HEK293T (cell line): ENCODE measurements at regions not wholly inside any gene's neighbourhood (a gene's known extent, or its start where the extent isn't known, plus 50 kb on each side); places are given as distances from the start of the nearest gene placed in this dataset.

Experiments
- ARNT ChIP-seq: fragments of 450-650 bp; IDR thresholded peaks from 2 replicates; pipeline ENCODE4 v1.6.1; 2017; ENCODE audit warnings: mild to moderate bottlenecking
- BHLHE40 ChIP-seq: fragments of 450-650 bp; IDR thresholded peaks from 2 replicates; pipeline ENCODE4 v1.6.1; 2016; ENCODE audit warnings: mild to moderate bottlenecking, moderate library complexity, borderline replicate concordance
- ELF4 ChIP-seq: fragments of 450-650 bp; IDR thresholded peaks from 2 replicates; pipeline ENCODE4 v1.6.1; 2017; ENCODE audit warnings: antibody characterized with exemption
- FOXA1 ChIP-seq: fragments of 450-650 bp; IDR thresholded peaks from 2 replicates; pipeline ENCODE4 v1.6.1; 2016; ENCODE audit warnings: mild to moderate bottlenecking
- FOXK2 ChIP-seq: fragments of 450-650 bp; IDR thresholded peaks from 2 replicates; pipeline ENCODE4 v1.6.1; 2016; ENCODE audit warnings: mild to moderate bottlenecking
- FOXM1 ChIP-seq: fragments of 450-650 bp; IDR thresholded peaks from 2 replicates; pipeline ENCODE4 v1.6.1; 2017; ENCODE audit warnings: mild to moderate bottlenecking, borderline replicate concordance
- NFRKB ChIP-seq: fragments of 450-650 bp; IDR thresholded peaks from 2 replicates; pipeline ENCODE4 v1.6.1; 2016; ENCODE audit warnings: mild to moderate bottlenecking, moderate library complexity
- SP1 ChIP-seq: fragments of 450-650 bp; IDR thresholded peaks from 2 replicates; pipeline ENCODE4 v1.6.1; 2017
- TARDBP ChIP-seq: fragments of 450-650 bp; IDR thresholded peaks from 2 replicates; pipeline ENCODE4 v1.6.1; 2016
- ZNF384 ChIP-seq: fragments of 450-650 bp; IDR thresholded peaks from 2 replicates; pipeline ENCODE4 v1.6.1; 2016

- TF ChIP-seq ZNF384 (no peak), ELF4 (no peak), ARNT (no peak), NFRKB (no peak), TARDBP (no peak), FOXM1 (no peak), FOXK2 (no peak), BHLHE40 (no peak), SP1 (no peak), FOXA1 (no peak)
Observed at GRCh38 chr18:28834889-28835288, 658.0 kb upstream of the CDH2 start.
